Keratinocyte (primary cell): ENCODE measurements at regions not wholly inside any gene's neighbourhood (a gene's known extent, or its start where the extent isn't known, plus 50 kb on each side); places are given as distances from the start of the nearest gene placed in this dataset.

Experiments used
- DNase-seq: peaks from one replicate; pipeline ENCODE4 v3.0.0-alpha.2; 2011; ENCODE audit warnings: low read depth, missing footprints, low spot score
- FAIRE-seq: peaks from 2 replicates; lab custom pipeline; 2011; peaks lifted over from hg19 to GRCh38; lab: Jason Lieb, UNC
- H2AFZ ChIP-seq: 2 replicates; pipeline ENCODE4 v1.6.0; 2012; ENCODE audit warnings: low read length, control low read depth, inconsistent platforms; ENCODE audit not compliant: control insufficient read depth
- H3K27ac ChIP-seq: 2 replicates; pipeline ENCODE4 v1.5.1; 2011; ENCODE audit warnings: low read length; ENCODE audit not compliant: control insufficient read depth, insufficient read depth
- H3K27me3 ChIP-seq: 3 replicates; pipeline ENCODE4 v1.6.0; 2011; ENCODE audit warnings: low read length; ENCODE audit not compliant: control insufficient read depth, insufficient read depth; ENCODE audit errors: extremely low read depth
- H3K36me3 ChIP-seq, 2 experiments: 2 replicates in 1 of 2; 3 replicates in 1 of 2; pipeline ENCODE4 v1.5.1; 2011; ENCODE audit warnings: low read length in 2 of 2, mild to moderate bottlenecking in 1 of 2; ENCODE audit not compliant: control insufficient read depth in 2 of 2, insufficient read depth in 2 of 2; ENCODE audit errors: extremely low read depth in 1 of 2
- H3K4me1 ChIP-seq: 3 replicates; pipeline ENCODE4 v1.5.1; 2011; ENCODE audit warnings: low read length; ENCODE audit not compliant: control insufficient read depth, insufficient read depth; ENCODE audit errors: extremely low read depth
- H3K4me2 ChIP-seq: 3 replicates; pipeline ENCODE4 v1.6.0; 2011; ENCODE audit warnings: low read depth, low read length; ENCODE audit not compliant: control insufficient read depth, insufficient read depth; ENCODE audit errors: extremely low read depth
- H3K4me3 ChIP-seq, 3 experiments: fragments of 200-600 bp in 1 of 3; sonication (generic) in 1 of 3; 2 replicates in 2 of 3; 3 replicates in 1 of 3; pipeline ENCODE4 v1.5.1; 2011 to 2016; ENCODE audit warnings: low read length in 3 of 3, mild to moderate bottlenecking in 3 of 3, control low read depth in 2 of 3, inconsistent platforms in 1 of 3, low read depth in 1 of 3, mixed read lengths in 1 of 3, mixed run types in 1 of 3, moderate library complexity in 1 of 3; ENCODE audit not compliant: control insufficient read depth in 2 of 3, insufficient read depth in 2 of 3; ENCODE audit errors: extremely low read depth in 1 of 3
- H3K79me2 ChIP-seq: 2 replicates; pipeline ENCODE4 v1.6.0; 2012; ENCODE audit warnings: low read length; ENCODE audit not compliant: control insufficient read depth, insufficient read depth
- H3K9ac ChIP-seq: 3 replicates; pipeline ENCODE4 v1.6.0; 2011; ENCODE audit warnings: low read length; ENCODE audit not compliant: control insufficient read depth, insufficient read depth; ENCODE audit errors: extremely low read depth
- H3K9me1 ChIP-seq: 3 replicates; pipeline ENCODE4 v1.6.0; 2011; ENCODE audit warnings: low read length; ENCODE audit not compliant: control insufficient read depth, insufficient read depth; ENCODE audit errors: extremely low read depth
- H3K9me3 ChIP-seq: 2 replicates; pipeline ENCODE4 v1.5.1; 2012; ENCODE audit warnings: low read depth, low read length; ENCODE audit not compliant: control insufficient read depth
- H4K20me1 ChIP-seq: 3 replicates; pipeline ENCODE4 v1.6.0; 2011; ENCODE audit warnings: low read length; ENCODE audit not compliant: control insufficient read depth, insufficient read depth; ENCODE audit errors: extremely low read depth
- CTCF ChIP-seq, 3 experiments: IDR thresholded peaks in 1 of 3; conservative IDR thresholded peaks in 1 of 3; optimal IDR thresholded peaks in 1 of 3; 2 replicates in 2 of 3; 3 replicates in 1 of 3; pipeline versions ENCODE3 to v1.5.1; 2011; ENCODE audit warnings: low read length in 3 of 3, mild to moderate bottlenecking in 3 of 3, moderate library complexity in 2 of 3, control low read depth in 1 of 3, inconsistent platforms in 1 of 3; ENCODE audit not compliant: insufficient read depth in 2 of 3; ENCODE audit errors: extremely low read depth in 1 of 3
- EZH2 ChIP-seq: IDR thresholded peaks from one replicate; pipeline ENCODE4 v1.6.1; 2012; ENCODE audit warnings: inconsistent platforms, mild to moderate bottlenecking, low read length, moderate library complexity
- dilution Hi-C: fragments of 300-500 bp; cut with MboI; formaldehyde crosslinking; loops from one replicate; pipeline ENCODE4 v1.7.0; 2020; ENCODE audit warnings: low sequenced_read_pairs; ENCODE audit not compliant: extremely low pct_ligation_motif_present

GRCh38 chr18:47531717-47532116 lies 280.3 kb upstream of the SKOR2 start:
- H3K36me3 ChIP-seq, result no peaks in the 10 kb centered on the region
- no peaks in the 10 kb centered on the region for H3K9me3 ChIP-seq
- no peak overlapping the region for H3K4me2 ChIP-seq
- TF ChIP-seq CTCF (optimal IDR thresholded peaks at IDR 0.05 in 1 of 3, IDR thresholded peaks at IDR 0.05 in 1 of 3, conservative IDR thresholded peaks at IDR 0.05 in 1 of 3; ENCODE audit: extremely low read depth in 1 of 3, insufficient read depth in 2 of 3, low read length in 3 of 3) (peak in 1 of 3 experiments; percentile 17), EZH2 (no peak)
- FAIRE-seq (no peak), DNase-seq (no peak)
- no peaks in the 10 kb centered on the region for H4K20me1 ChIP-seq
- no peaks in the 10 kb centered on the region for H3K4me1 ChIP-seq
- H3K9me1 ChIP-seq, result no peaks in the 10 kb centered on the region
- H3K27ac ChIP-seq, result no peak overlapping the region
- dilution Hi-C loops, result no loop called here
- H3K4me3 ChIP-seq, result no peak overlapping the region
- H3K9ac ChIP-seq, result no peak overlapping the region
- no peak overlapping the region for H2AFZ ChIP-seq
- H3K79me2 ChIP-seq, result no peaks in the 10 kb centered on the region
- H3K27me3 ChIP-seq, result peaks cover 5% of the 10 kb centered on the region

GRCh38 chr18:47530695-47531094 lies 279.2 kb upstream of the SKOR2 start:
- Histone ChIP-seq H3K4me2 (no peak overlapping the region), H3K79me2 (no peaks in the 10 kb centered on the region), H3K27me3 (peaks cover 5% of the 10 kb centered on the region), H3K36me3 (no peaks in the 10 kb centered on the region), H4K20me1 (no peaks in the 10 kb centered on the region), H2AFZ (no peak overlapping the region), H3K27ac (no peak overlapping the region), H3K4me3 (no peak overlapping the region), H3K4me1 (no peaks in the 10 kb centered on the region), H3K9me3 (no peaks in the 10 kb centered on the region), H3K9ac (no peak overlapping the region), H3K9me1 (no peaks in the 10 kb centered on the region)
- DNase-seq (no peak), FAIRE-seq (no peak)
- TF ChIP-seq CTCF (optimal IDR thresholded peaks at IDR 0.05 in 1 of 3, IDR thresholded peaks at IDR 0.05 in 1 of 3, conservative IDR thresholded peaks at IDR 0.05 in 1 of 3; ENCODE audit: extremely low read depth in 1 of 3, insufficient read depth in 2 of 3, low read length in 3 of 3) (no peak), EZH2 (no peak)
- dilution Hi-C loops, result no loop called here
